K562 (cell line): ENCODE measurements at regions not wholly inside any gene's neighbourhood (a gene's known extent, or its start where the extent isn't known, plus 50 kb on each side); places are given as distances from the start of the nearest gene placed in this dataset.
A peak's percentile ranks its signal among the peaks of the same experiment; 100 is the strongest.

ENCODE experiments used
- BRF1 ChIP-seq: IDR thresholded peaks from 3 replicates; pipeline ENCODE4 v1.6.1; 2011; ENCODE audit warnings: borderline replicate concordance, mild to moderate bottlenecking; ENCODE audit not compliant: insufficient read length; ENCODE audit errors: extremely low read depth
- CBX2 ChIP-seq: fragments of 200-600 bp; sonication (generic); IDR thresholded peaks from one replicate; pipeline ENCODE4 v1.6.1; 2012; ENCODE audit warnings: mild to moderate bottlenecking, low read length, inconsistent platforms; ENCODE audit not compliant: insufficient read depth, poor library complexity, severe bottlenecking
- CBX3 ChIP-seq, 2 experiments: IDR thresholded peaks; 1 replicate in 1 of 2; 2 replicates in 1 of 2; pipeline ENCODE4 v1.6.1; 2012; ENCODE audit warnings: inconsistent platforms in 2 of 2, low read length in 2 of 2, borderline replicate concordance in 1 of 2, control low read depth in 1 of 2
- CHD4 ChIP-seq: fragments of 200-600 bp; sonication (generic); IDR thresholded peaks from 3 replicates; pipeline ENCODE4 v1.6.1; 2012; ENCODE audit warnings: low read depth, mild to moderate bottlenecking, mixed read lengths, low read length, inconsistent platforms; ENCODE audit not compliant: insufficient read depth, insufficient replicate concordance, poor library complexity, severe bottlenecking
- CXXC5 ChIP-seq: fragments of 250-450 bp; sonication (Bioruptor Pico); IDR thresholded peaks from 2 replicates; pipeline ENCODE4 v1.8.0; 2022; ENCODE audit warnings: inconsistent platforms, mild to moderate bottlenecking, moderate library complexity
- ELK1 ChIP-seq: sonication (generic); formaldehyde crosslinking; IDR thresholded peaks from 2 replicates; pipeline ENCODE4 v1.8.1; 2022; ENCODE audit warnings: missing genetic modification reagents
- HIVEP1 ChIP-seq: fragments of 250-450 bp; sonication (Bioruptor Pico); IDR thresholded peaks from 2 replicates; pipeline ENCODE4 v1.4.0; 2020; ENCODE audit warnings: mild to moderate bottlenecking
- MTA1 ChIP-seq: fragments of 450-650 bp; IDR thresholded peaks from 2 replicates; pipeline ENCODE4 v1.6.1; 2017; ENCODE audit warnings: borderline replicate concordance
- NCOR1 ChIP-seq: fragments of 450-650 bp; IDR thresholded peaks from 2 replicates; pipeline ENCODE4 v1.6.1; 2016; ENCODE audit warnings: mild to moderate bottlenecking, moderate library complexity
- RBM39 ChIP-seq: fragments of 200-400 bp; formaldehyde crosslinking; optimal IDR thresholded peaks from 2 replicates; pipeline ENCODE3; 2018; ENCODE audit warnings: low read depth, low read length
- TCF7L2 ChIP-seq: fragments of 150-350 bp; IDR thresholded peaks from 2 replicates; pipeline ENCODE4 v1.6.1; 2016; ENCODE audit warnings: low read depth, mild to moderate bottlenecking, low read length, moderate library complexity
- TFAM ChIP-seq: fragments of 250-450 bp; sonication (Bioruptor Pico); conservative IDR thresholded peaks from 2 replicates; pipeline ENCODE4 v1.5.0; 2021; ENCODE audit warnings: mild to moderate bottlenecking, moderate library complexity
- ZNF134 ChIP-seq: fragments of 250-450 bp; sonication (Bioruptor Pico); conservative IDR thresholded peaks from 2 replicates; pipeline ENCODE4 v1.4.0; 2020
- ZNF174 ChIP-seq: fragments of 250-450 bp; sonication (Bioruptor Pico); IDR thresholded peaks from 2 replicates; pipeline ENCODE4 v1.4.0; 2020; ENCODE audit warnings: mild to moderate bottlenecking
- ZNF561 ChIP-seq: fragments of 450-650 bp; formaldehyde crosslinking; conservative IDR thresholded peaks from 2 replicates; pipeline ENCODE4 v1.4.0; 2020; ENCODE audit warnings: mild to moderate bottlenecking, moderate library complexity
- ZNF707 ChIP-seq: fragments of 250-450 bp; sonication (Bioruptor Pico); conservative IDR thresholded peaks from 2 replicates; pipeline ENCODE4 v1.8.0; 2022; ENCODE audit warnings: inconsistent platforms, mild to moderate bottlenecking, moderate library complexity
- TF ChIP-seq, protein P1 (sequence below), 2 experiments: fragments of 250-450 bp in 1 of 2; fragments of 450-650 bp in 1 of 2; sonication (Bioruptor Pico) in 1 of 2; IDR thresholded peaks; 2 replicates each; pipeline versions ENCODE4 v1.6.1 to v1.8.0; 2016 to 2021; ENCODE audit warnings: mild to moderate bottlenecking in 2 of 2, moderate library complexity in 2 of 2, missing compliant biosample characterization in 1 of 2, missing genetic modification characterization in 1 of 2
- TF ChIP-seq, protein P2 (sequence below): fragments of 250-450 bp; sonication (Bioruptor Pico); IDR thresholded peaks from 2 replicates; pipeline ENCODE4 v1.5.0; 2022; ENCODE audit warnings: mild to moderate bottlenecking
- TF ChIP-seq, protein P3 (sequence below), 2 experiments: IDR thresholded peaks; 2 replicates each; pipeline ENCODE4 v1.6.1; 2011; ENCODE audit warnings: borderline replicate concordance in 1 of 2, control low read depth in 1 of 2, low read depth in 1 of 2, low read length in 1 of 2, mild to moderate bottlenecking in 1 of 2, mixed read lengths in 1 of 2, moderate library complexity in 1 of 2; ENCODE audit not compliant: insufficient read depth in 1 of 2, insufficient read length in 1 of 2, poor library complexity in 1 of 2, severe bottlenecking in 1 of 2; ENCODE audit errors: extremely low read depth in 1 of 2
- TF ChIP-seq, protein P4 (sequence below): fragments of 250-450 bp; sonication (Bioruptor Pico); IDR thresholded peaks from 2 replicates; pipeline ENCODE4 v1.5.0; 2020; ENCODE audit warnings: mild to moderate bottlenecking

DNA sequence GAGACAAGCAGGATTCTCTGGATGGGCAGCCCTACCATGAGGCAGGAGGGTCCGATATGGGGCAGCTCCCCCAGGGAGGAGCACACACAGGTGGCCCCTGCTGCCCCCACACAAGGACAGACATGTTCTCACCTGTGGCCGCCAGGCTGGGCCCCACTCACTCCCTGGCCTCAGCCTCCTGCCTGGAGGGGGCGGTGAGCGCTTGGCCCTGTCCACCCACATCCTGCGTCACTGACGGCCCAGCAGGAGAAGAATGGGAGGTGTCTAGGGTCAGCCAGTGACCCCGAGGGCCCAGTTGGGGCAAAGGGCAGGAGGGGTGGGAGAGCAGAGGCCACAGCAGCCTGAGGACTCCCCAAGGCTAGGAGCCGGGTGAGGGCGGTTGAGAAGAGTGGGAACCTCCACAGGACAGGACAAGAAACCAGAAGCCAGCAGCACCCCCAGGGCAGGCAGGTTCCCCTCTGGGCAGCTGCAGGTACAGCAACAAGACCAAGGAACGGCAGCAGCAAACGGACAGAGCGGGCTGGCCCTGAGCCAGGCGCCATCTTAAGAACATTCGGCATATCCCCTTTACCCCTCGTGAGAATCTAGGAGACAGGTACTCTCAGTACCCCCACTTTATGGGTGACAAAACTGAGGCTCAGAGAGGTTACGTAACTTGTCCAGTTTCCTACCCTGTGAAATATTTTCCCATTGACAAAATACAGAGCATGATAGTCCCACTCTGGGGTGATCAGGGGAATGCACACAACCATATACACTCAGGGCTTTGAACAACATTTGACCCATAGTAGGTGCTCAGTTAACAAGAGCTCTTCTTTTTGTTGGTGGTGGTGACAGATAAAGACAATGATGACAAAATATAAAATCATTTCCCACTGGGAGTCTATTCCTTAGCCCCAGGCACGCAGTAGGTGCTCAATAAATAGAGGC, 74.3 kb downstream of the NCOR2 start (continued):
- TF ChIP-seq ZNF707 (CRISPR knock-in tag) = no peak
- TF ChIP-seq, protein P1, sequence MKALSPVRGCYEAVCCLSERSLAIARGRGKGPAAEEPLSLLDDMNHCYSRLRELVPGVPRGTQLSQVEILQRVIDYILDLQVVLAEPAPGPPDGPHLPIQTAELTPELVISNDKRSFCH (CRISPR knock-in tag; IDR thresholded peaks at IDR 0.05) = no peak
- TF ChIP-seq, protein P1 (tag; IDR thresholded peaks at IDR 0.05) = no peak
- TF ChIP-seq CBX2 = no peak
- TF ChIP-seq CBX3 (IDR thresholded peaks at IDR 0.05; ENCODE audit: borderline replicate concordance in 1 of 2, low read length in 2 of 2) = no peak; a peak in 1 of 3 replicates
- TF ChIP-seq, protein P2, sequence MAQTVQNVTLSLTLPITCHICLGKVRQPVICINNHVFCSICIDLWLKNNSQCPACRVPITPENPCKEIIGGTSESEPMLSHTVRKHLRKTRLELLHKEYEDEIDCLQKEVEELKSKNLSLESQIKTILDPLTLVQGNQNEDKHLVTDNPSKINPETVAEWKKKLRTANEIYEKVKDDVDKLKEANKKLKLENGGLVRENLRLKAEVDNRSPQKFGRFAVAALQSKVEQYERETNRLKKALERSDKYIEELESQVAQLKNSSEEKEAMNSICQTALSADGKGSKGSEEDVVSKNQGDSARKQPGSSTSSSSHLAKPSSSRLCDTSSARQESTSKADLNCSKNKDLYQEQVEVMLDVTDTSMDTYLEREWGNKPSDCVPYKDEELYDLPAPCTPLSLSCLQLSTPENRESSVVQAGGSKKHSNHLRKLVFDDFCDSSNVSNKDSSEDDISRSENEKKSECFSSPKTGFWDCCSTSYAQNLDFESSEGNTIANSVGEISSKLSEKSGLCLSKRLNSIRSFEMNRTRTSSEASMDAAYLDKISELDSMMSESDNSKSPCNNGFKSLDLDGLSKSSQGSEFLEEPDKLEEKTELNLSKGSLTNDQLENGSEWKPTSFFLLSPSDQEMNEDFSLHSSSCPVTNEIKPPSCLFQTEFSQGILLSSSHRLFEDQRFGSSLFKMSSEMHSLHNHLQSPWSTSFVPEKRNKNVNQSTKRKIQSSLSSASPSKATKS (CRISPR knock-in tag) = no peak
- TF ChIP-seq TFAM = no peak
- no peak for TF ChIP-seq NCOR1
- no peak for TF ChIP-seq RBM39
- TF ChIP-seq TCF7L2 = no peak
- no peak for TF ChIP-seq MTA1
- TF ChIP-seq ELK1 (CRISPR knock-in tag) = no peak
- TF ChIP-seq ZNF134 (CRISPR knock-in tag) = no peak
- TF ChIP-seq HIVEP1 (CRISPR knock-in tag) = no peak
- TF ChIP-seq ZNF174 (CRISPR knock-in tag) = no peak
- TF ChIP-seq BRF1 = no peak
- TF ChIP-seq, protein P3, sequence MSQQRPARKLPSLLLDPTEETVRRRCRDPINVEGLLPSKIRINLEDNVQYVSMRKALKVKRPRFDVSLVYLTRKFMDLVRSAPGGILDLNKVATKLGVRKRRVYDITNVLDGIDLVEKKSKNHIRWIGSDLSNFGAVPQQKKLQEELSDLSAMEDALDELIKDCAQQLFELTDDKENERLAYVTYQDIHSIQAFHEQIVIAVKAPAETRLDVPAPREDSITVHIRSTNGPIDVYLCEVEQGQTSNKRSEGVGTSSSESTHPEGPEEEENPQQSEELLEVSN (IDR thresholded peaks at IDR 0.05; ENCODE audit: borderline replicate concordance in 1 of 2, extremely low read depth in 1 of 2, insufficient read depth in 1 of 2, insufficient read length in 1 of 2, low read depth in 1 of 2, low read length in 1 of 2, poor library complexity in 1 of 2, severe bottlenecking in 1 of 2) = no peak
- TF ChIP-seq, protein P4, sequence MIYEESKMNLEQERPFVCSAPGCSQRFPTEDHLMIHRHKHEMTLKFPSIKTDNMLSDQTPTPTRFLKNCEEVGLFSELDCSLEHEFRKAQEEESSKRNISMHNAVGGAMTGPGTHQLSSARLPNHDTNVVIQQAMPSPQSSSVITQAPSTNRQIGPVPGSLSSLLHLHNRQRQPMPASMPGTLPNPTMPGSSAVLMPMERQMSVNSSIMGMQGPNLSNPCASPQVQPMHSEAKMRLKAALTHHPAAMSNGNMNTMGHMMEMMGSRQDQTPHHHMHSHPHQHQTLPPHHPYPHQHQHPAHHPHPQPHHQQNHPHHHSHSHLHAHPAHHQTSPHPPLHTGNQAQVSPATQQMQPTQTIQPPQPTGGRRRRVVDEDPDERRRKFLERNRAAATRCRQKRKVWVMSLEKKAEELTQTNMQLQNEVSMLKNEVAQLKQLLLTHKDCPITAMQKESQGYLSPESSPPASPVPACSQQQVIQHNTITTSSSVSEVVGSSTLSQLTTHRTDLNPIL = no peak
- peak; percentile 47 for TF ChIP-seq CHD4
- TF ChIP-seq CXXC5 (CRISPR knock-in tag) = no peak
- TF ChIP-seq ZNF561 (CRISPR knock-in tag) = no peak
